Astrocyte (in vitro differentiated cells and primary cell): ENCODE measurements at regions not wholly inside any gene's neighbourhood (a gene's known extent, or its start where the extent isn't known, plus 50 kb on each side); places are given as distances from the start of the nearest gene placed in this dataset.

ENCODE experiments used
- CTCF ChIP-seq: IDR thresholded peaks from 2 replicates; pipeline ENCODE4 v1.5.1; 2011; ENCODE audit warnings: low read depth, mild to moderate bottlenecking, inconsistent platforms, low read length, moderate library complexity; ENCODE audit not compliant: insufficient read depth
- EZH2 ChIP-seq: IDR thresholded peaks from 2 replicates; pipeline ENCODE4 v1.6.1; 2012; ENCODE audit warnings: mild to moderate bottlenecking, low read length, inconsistent platforms; ENCODE audit not compliant: insufficient read depth

- TF ChIP-seq CTCF = no peak
- TF ChIP-seq EZH2 = no peak
These were observed 77.6 kb upstream of the NEDD9 start for GRCh38 chr6:11309947-11310665.
